Activated CD8-positive, alpha-beta T cell treated with anti-CD3 and anti-CD28 coated beads for 36 hours (primary cell): ENCODE measurements at regions not wholly inside any gene's neighbourhood (a gene's known extent, or its start where the extent isn't known, plus 50 kb on each side); places are given as distances from the start of the nearest gene placed in this dataset.

Experiments used
- ATAC-seq: fragments of 200-7000 bp; cut with Tn5 transposase; one replicate; pipeline ENCODE4 v1.10.0; 2021; ENCODE audit warnings: mild to moderate bottlenecking, moderate library complexity
- CTCF ChIA-PET: fragments of 350-600 bp; sonication (Branson Sonifier 250); formaldehyde crosslinking; loops from one replicate; lab custom pipeline; 2021; ENCODE audit warnings: antibody characterized with exemption; lab: Charles Lee
- POLR2A ChIA-PET: fragments of 350-600 bp; sonication (Branson Sonifier 250); formaldehyde crosslinking; loops from one replicate; lab custom pipeline; 2021; ENCODE audit warnings: antibody characterized with exemption; lab: Charles Lee
- DNase-seq: peaks from one replicate; pipeline ENCODE4 v3.0.0-alpha.2; 2020
- H3K27ac Mint-ChIP-seq: one replicate; pipeline ENCODE4 v1.8.0; 2021; ENCODE audit warnings: mild to moderate bottlenecking, mixed read lengths
- H3K27me3 Mint-ChIP-seq: one replicate; pipeline ENCODE4 v1.8.0; 2021; ENCODE audit warnings: mixed read lengths
- H3K36me3 Mint-ChIP-seq: one replicate; pipeline ENCODE4 v1.8.0; 2021; ENCODE audit warnings: low read depth, mixed read lengths
- H3K4me1 Mint-ChIP-seq: one replicate; pipeline ENCODE4 v1.8.0; 2021; ENCODE audit warnings: low read depth, mixed read lengths
- H3K4me3 Mint-ChIP-seq: one replicate; pipeline ENCODE4 v1.8.0; 2021; ENCODE audit warnings: mild to moderate bottlenecking, moderate library complexity, mixed read lengths
- H3K9me3 Mint-ChIP-seq: one replicate; pipeline ENCODE4 v1.8.0; 2021; ENCODE audit warnings: mixed read lengths
- intact Hi-C: fragments of 100-400 bp; cut with micrococcal nuclease; formaldehyde crosslinking; loops from one replicate; pipeline ENCODE4 v1.10.0; 2022
- TF ChIP-seq, protein P1 (sequence below): fragments of 200-600 bp; IDR thresholded peaks from one replicate; pipeline ENCODE4 v1.8.0; 2022; ENCODE audit warnings: antibody characterized with exemption, mild to moderate bottlenecking

- no peaks in the 10 kb centered on the region for H3K36me3 Mint-ChIP-seq
- ChIA-PET CTCF (no interaction called here), POLR2A (no interaction called here)
- H3K9me3 Mint-ChIP-seq = peaks cover 11% of the 10 kb centered on the region
- ATAC-seq = no peak
- DNase-seq = no peak
- no peaks in the 10 kb centered on the region for H3K4me1 Mint-ChIP-seq
- H3K27ac Mint-ChIP-seq = no peak overlapping the region
- TF ChIP-seq, protein P1, sequence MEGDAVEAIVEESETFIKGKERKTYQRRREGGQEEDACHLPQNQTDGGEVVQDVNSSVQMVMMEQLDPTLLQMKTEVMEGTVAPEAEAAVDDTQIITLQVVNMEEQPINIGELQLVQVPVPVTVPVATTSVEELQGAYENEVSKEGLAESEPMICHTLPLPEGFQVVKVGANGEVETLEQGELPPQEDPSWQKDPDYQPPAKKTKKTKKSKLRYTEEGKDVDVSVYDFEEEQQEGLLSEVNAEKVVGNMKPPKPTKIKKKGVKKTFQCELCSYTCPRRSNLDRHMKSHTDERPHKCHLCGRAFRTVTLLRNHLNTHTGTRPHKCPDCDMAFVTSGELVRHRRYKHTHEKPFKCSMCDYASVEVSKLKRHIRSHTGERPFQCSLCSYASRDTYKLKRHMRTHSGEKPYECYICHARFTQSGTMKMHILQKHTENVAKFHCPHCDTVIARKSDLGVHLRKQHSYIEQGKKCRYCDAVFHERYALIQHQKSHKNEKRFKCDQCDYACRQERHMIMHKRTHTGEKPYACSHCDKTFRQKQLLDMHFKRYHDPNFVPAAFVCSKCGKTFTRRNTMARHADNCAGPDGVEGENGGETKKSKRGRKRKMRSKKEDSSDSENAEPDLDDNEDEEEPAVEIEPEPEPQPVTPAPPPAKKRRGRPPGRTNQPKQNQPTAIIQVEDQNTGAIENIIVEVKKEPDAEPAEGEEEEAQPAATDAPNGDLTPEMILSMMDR = no peak
- intact Hi-C loops = no loop called here
- no peaks in the 10 kb centered on the region for H3K27me3 Mint-ChIP-seq
- H3K4me3 Mint-ChIP-seq = no peak overlapping the region
Observed at GRCh38 chr16:64711596-64711995, 410.3 kb downstream of the CDH11 start.

DNA sequence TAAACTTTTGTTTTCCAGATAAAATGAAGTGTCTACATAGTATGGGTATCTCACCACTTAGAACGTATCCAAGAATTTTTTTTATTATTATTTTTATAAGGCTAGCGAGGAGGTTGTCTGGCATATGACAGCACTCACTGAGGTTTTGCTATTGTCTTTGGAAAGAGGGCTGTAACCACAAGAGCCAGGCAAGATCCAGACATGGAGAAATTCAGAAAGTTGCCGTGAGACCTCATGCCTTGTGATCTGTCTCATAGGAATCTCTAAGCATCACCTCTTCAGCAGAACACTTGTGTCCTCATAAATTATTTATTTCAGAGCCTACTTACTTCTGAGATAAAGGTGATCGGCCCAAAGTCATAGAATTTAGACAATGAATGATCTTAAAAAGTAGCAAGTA lies 410.8 kb downstream of the CDH11 start:
- CTCF ChIA-PET = no interaction called here
- TF ChIP-seq, protein P1 = no peak
- no peak overlapping the region for H3K4me3 Mint-ChIP-seq
- no peaks in the 10 kb centered on the region for H3K4me1 Mint-ChIP-seq
- H3K9me3 Mint-ChIP-seq = peaks cover 10% of the 10 kb centered on the region
- H3K27me3 Mint-ChIP-seq = no peaks in the 10 kb centered on the region
- DNase-seq (no peak), ATAC-seq (no peak)
- POLR2A ChIA-PET = no interaction called here
- intact Hi-C loops = no loop called here
- no peak overlapping the region for H3K27ac Mint-ChIP-seq
- H3K36me3 Mint-ChIP-seq = no peaks in the 10 kb centered on the region

DNA sequence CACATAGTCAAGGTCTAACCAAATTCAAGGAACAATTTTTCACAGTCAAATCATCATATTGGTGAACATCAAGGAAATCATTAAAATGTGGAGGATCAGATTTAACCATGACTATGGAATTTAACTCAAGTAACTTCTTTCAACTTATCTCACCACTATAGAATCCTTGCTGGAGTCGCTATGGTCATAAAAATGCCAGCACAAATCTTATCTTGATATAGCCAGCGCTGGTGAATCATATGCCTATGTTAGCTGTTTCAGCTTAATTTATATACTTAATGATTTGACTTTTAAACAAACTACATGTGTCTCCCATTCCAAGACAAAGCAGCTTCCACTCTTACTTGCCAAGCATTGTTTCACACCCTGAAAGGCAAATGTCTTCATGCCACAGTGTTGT lies 416.4 kb downstream of the CDH11 start:
- Mint-ChIP-seq H3K9me3 (peaks cover 13% of the 10 kb centered on the region), H3K4me3 (no peak overlapping the region), H3K4me1 (no peaks in the 10 kb centered on the region), H3K27me3 (no peaks in the 10 kb centered on the region), H3K27ac (no peak overlapping the region), H3K36me3 (no peaks in the 10 kb centered on the region)
- POLR2A ChIA-PET = interaction anchor here (0.6 kb wide), 1 partner anchor 658 kb away, joined by 3 read pairs; no protein-coding TSS in a partner anchor
- CTCF ChIA-PET = no interaction called here
- ATAC-seq = no peak
- intact Hi-C loops = no loop called here
- TF ChIP-seq, protein P1 = no peak
- no peak for DNase-seq

GRCh38 chr16:64704386-64704785 lies 417.5 kb downstream of the CDH11 start:
- H3K27ac Mint-ChIP-seq = no peak overlapping the region
- H3K4me1 Mint-ChIP-seq = no peaks in the 10 kb centered on the region
- DNase-seq (no peak), ATAC-seq (no peak)
- H3K36me3 Mint-ChIP-seq = no peaks in the 10 kb centered on the region
- TF ChIP-seq, protein P1 = no peak
- H3K4me3 Mint-ChIP-seq = no peak overlapping the region
- ChIA-PET CTCF (no interaction called here), POLR2A (no interaction called here)
- intact Hi-C loops = no loop called here
- no peaks in the 10 kb centered on the region for H3K27me3 Mint-ChIP-seq
- H3K9me3 Mint-ChIP-seq = peaks cover 13% of the 10 kb centered on the region

DNA sequence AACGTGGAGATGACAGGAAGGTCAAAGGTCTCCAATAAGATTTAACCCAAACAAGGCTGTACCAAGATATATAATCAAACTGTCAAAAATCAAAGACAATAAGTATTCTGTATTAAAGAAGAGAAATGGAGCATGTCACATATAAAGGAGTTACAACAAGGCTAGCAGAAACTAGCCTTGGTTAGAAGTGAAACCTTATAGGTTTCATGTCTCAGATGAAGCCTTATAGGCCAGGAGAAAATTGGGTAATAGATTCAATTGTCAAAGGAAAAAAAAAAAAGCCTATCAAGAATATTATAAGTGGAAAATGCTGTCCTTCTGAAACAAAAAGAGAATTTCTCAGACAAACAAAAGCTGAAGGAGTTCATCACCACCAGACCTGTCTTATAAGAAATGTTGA lies 419.4 kb downstream of the CDH11 start:
- Mint-ChIP-seq H3K27me3 (no peaks in the 10 kb centered on the region), H3K9me3 (peaks cover 13% of the 10 kb centered on the region), H3K4me1 (no peaks in the 10 kb centered on the region), H3K4me3 (no peak overlapping the region), H3K36me3 (no peaks in the 10 kb centered on the region), H3K27ac (no peak overlapping the region)
- ATAC-seq = no peak
- TF ChIP-seq, protein P1 = no peak
- no peak for DNase-seq
- ChIA-PET POLR2A (no interaction called here), CTCF (no interaction called here)
- intact Hi-C loops = no loop called here
